ENCODE measurements at regions not wholly inside any gene's neighbourhood (a gene's known extent, or its start where the extent isn't known, plus 50 kb on each side); places are given as distances from the start of the nearest gene placed in this dataset.

- WGBS, 2 donors (ENCODE audit: low coverage in 1 of 2), result 97 to 100% methylated on average over 2 to 4 of the region's 4 CpGs
- H3K9me3 ChIP-seq, result no peaks in the 10 kb centered on the region
- no peak overlapping the region for H3K4me3 ChIP-seq
- H3K4me1 ChIP-seq, result no peaks in the 10 kb centered on the region
- intact Hi-C loops (cut with DNase I; ENCODE audit: low total_unique reads) (no loop called here), in situ Hi-C loops (cut with MboI; ENCODE audit: low pct_ligation_motif_present in 1 of 4, low pct_unique_long_range_greater_than_20kb in 1 of 4, low sequenced_read_pairs in 3 of 4) (no loop called here)
- TF ChIP-seq CTCF (IDR thresholded peaks at IDR 0.05), result no peak
- no peak for TF ChIP-seq POLR2A (IDR thresholded peaks at IDR 0.05)
- no peak for TF ChIP-seq POLR2AphosphoS5 (IDR thresholded peaks at IDR 0.05)
- no peak for TF ChIP-seq EP300 (IDR thresholded peaks at IDR 0.05; ENCODE audit: low read depth)
- H3K36me3 ChIP-seq, result no peaks in the 10 kb centered on the region
- no peak overlapping the region for H3K27ac ChIP-seq
- no peaks in the 10 kb centered on the region for H3K27me3 ChIP-seq
- no peak for DNase-seq
Observed at GRCh38 chr1:229185963-229186362, 84.9 kb upstream of the RAB4A start.

- no peaks in the 10 kb centered on the region for H3K9me3 ChIP-seq
- no peak overlapping the region for H3K4me3 ChIP-seq
- H3K27me3 ChIP-seq, result no peaks in the 10 kb centered on the region
- no peak for DNase-seq
- intact Hi-C loops (cut with DNase I; ENCODE audit: low total_unique reads) (no loop called here), in situ Hi-C loops (cut with MboI; ENCODE audit: low pct_ligation_motif_present in 1 of 4, low pct_unique_long_range_greater_than_20kb in 1 of 4, low sequenced_read_pairs in 3 of 4) (no loop called here)
- H3K4me1 ChIP-seq, result no peaks in the 10 kb centered on the region
- 86 to 100% methylated on average over 1 to 9 of the region's 9 CpGs for WGBS, 2 donors (ENCODE audit: low coverage in 1 of 2)
- H3K27ac ChIP-seq, result no peak overlapping the region
- no peak for TF ChIP-seq CTCF (IDR thresholded peaks at IDR 0.05)
- TF ChIP-seq POLR2A (IDR thresholded peaks at IDR 0.05), result no peak
- TF ChIP-seq EP300 (IDR thresholded peaks at IDR 0.05; ENCODE audit: low read depth), result no peak
- no peak for TF ChIP-seq POLR2AphosphoS5 (IDR thresholded peaks at IDR 0.05)
- no peaks in the 10 kb centered on the region for H3K36me3 ChIP-seq
Observed at GRCh38 chr1:229186373-229187056, 84.4 kb upstream of the RAB4A start.

GRCh38 chr1:229190057-229190575, 80.8 kb upstream of the RAB4A start:
- Histone ChIP-seq H3K9me3 (no peaks in the 10 kb centered on the region), H3K27ac (no peak overlapping the region), H3K4me1 (no peaks in the 10 kb centered on the region), H3K4me3 (no peak overlapping the region), H3K27me3 (no peaks in the 10 kb centered on the region), H3K36me3 (no peaks in the 10 kb centered on the region)
- TF ChIP-seq POLR2A (IDR thresholded peaks at IDR 0.05) (no peak), EP300 (IDR thresholded peaks at IDR 0.05; ENCODE audit: low read depth) (no peak), CTCF (IDR thresholded peaks at IDR 0.05) (no peak), POLR2AphosphoS5 (IDR thresholded peaks at IDR 0.05) (no peak)
- DNase-seq, result no peak
- 67 to 82% methylated on average over 1 of the region's 1 CpG for WGBS, 2 donors (ENCODE audit: low coverage in 1 of 2)
- in situ Hi-C loops (cut with MboI; ENCODE audit: low pct_ligation_motif_present in 1 of 4, low pct_unique_long_range_greater_than_20kb in 1 of 4, low sequenced_read_pairs in 3 of 4), result no loop called here
- intact Hi-C loops (cut with DNase I; ENCODE audit: low total_unique reads), result no loop called here

GRCh38 chr1:229191066-229191674, 79.7 kb upstream of the RAB4A start:
- H3K36me3 ChIP-seq, result no peaks in the 10 kb centered on the region
- in situ Hi-C loops (cut with MboI; ENCODE audit: low pct_ligation_motif_present in 1 of 4, low pct_unique_long_range_greater_than_20kb in 1 of 4, low sequenced_read_pairs in 3 of 4), result no loop called here
- no peak for TF ChIP-seq POLR2AphosphoS5 (IDR thresholded peaks at IDR 0.05)
- no peak for TF ChIP-seq EP300 (IDR thresholded peaks at IDR 0.05; ENCODE audit: low read depth)
- TF ChIP-seq POLR2A (IDR thresholded peaks at IDR 0.05), result no peak
- TF ChIP-seq CTCF (IDR thresholded peaks at IDR 0.05), result no peak

More at GRCh38 chr1:229191066-229191674, 79.7 kb upstream of the RAB4A start:
- Histone ChIP-seq H3K27me3 (no peaks in the 10 kb centered on the region), H3K4me1 (no peaks in the 10 kb centered on the region), H3K9me3 (no peaks in the 10 kb centered on the region), H3K27ac (no peak overlapping the region), H3K4me3 (no peak overlapping the region)
- DNase-seq, result no peak
- 81 to 90% methylated on average over 2 to 3 of the region's 3 CpGs for WGBS, 2 donors (ENCODE audit: low coverage in 1 of 2)
- intact Hi-C loops (cut with DNase I; ENCODE audit: low total_unique reads), result no loop called here
